ENCODE measurements at regions not wholly inside any gene's neighbourhood (a gene's known extent, or its start where the extent isn't known, plus 50 kb on each side); places are given as distances from the start of the nearest gene placed in this dataset.

- TF ChIP-seq CTCF (IDR thresholded peaks at IDR 0.05) (no peak), POLR2AphosphoS5 (IDR thresholded peaks at IDR 0.05) (no peak)
Measured at GRCh38 chr5:122723606-122724352, 51.1 kb upstream of the SNX2 start.

All from stomach (tissue), 4 donors.